HL-60 (cell line): ENCODE measurements at regions not wholly inside any gene's neighbourhood (a gene's known extent, or its start where the extent isn't known, plus 50 kb on each side); places are given as distances from the start of the nearest gene placed in this dataset.

Experiments used
- POLR2AphosphoS5 ChIP-seq: IDR thresholded peaks from 2 replicates; pipeline ENCODE4 v1.6.1; 2012; ENCODE audit warnings: low read depth
- TF ChIP-seq, protein P1 (sequence below): IDR thresholded peaks from one replicate; pipeline ENCODE4 v1.5.1; 2011; ENCODE audit warnings: low read length, control low read depth, inconsistent platforms; ENCODE audit not compliant: insufficient read depth
- TF ChIP-seq, protein P2 (sequence below): IDR thresholded peaks from 2 replicates; pipeline ENCODE4 v1.6.1; 2012; ENCODE audit warnings: low read depth; ENCODE audit not compliant: insufficient replicate concordance

DNA sequence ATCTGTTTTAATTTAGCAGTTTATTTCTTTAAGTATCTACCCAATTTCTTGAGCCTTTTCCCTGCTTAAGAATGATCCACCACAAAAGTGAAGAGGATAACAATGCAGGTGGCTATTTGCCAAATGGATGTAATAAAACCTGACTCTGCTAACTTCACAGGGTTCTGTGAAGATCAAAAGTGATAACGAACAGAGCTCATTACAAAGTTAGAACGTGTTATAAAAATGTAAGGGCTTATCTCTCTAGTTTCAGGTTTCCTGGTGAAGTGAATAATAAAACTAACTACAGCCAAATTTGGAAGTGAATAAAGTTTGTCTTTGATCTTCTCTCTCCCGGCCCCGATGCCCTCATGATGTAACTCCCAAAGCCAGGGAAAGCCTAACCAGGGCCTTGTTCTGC lies 497.9 kb downstream of the SMARCA1 start:
- TF ChIP-seq, protein P1, sequence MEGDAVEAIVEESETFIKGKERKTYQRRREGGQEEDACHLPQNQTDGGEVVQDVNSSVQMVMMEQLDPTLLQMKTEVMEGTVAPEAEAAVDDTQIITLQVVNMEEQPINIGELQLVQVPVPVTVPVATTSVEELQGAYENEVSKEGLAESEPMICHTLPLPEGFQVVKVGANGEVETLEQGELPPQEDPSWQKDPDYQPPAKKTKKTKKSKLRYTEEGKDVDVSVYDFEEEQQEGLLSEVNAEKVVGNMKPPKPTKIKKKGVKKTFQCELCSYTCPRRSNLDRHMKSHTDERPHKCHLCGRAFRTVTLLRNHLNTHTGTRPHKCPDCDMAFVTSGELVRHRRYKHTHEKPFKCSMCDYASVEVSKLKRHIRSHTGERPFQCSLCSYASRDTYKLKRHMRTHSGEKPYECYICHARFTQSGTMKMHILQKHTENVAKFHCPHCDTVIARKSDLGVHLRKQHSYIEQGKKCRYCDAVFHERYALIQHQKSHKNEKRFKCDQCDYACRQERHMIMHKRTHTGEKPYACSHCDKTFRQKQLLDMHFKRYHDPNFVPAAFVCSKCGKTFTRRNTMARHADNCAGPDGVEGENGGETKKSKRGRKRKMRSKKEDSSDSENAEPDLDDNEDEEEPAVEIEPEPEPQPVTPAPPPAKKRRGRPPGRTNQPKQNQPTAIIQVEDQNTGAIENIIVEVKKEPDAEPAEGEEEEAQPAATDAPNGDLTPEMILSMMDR, result no peak
- TF ChIP-seq POLR2AphosphoS5, result no peak
- TF ChIP-seq, protein P2, sequence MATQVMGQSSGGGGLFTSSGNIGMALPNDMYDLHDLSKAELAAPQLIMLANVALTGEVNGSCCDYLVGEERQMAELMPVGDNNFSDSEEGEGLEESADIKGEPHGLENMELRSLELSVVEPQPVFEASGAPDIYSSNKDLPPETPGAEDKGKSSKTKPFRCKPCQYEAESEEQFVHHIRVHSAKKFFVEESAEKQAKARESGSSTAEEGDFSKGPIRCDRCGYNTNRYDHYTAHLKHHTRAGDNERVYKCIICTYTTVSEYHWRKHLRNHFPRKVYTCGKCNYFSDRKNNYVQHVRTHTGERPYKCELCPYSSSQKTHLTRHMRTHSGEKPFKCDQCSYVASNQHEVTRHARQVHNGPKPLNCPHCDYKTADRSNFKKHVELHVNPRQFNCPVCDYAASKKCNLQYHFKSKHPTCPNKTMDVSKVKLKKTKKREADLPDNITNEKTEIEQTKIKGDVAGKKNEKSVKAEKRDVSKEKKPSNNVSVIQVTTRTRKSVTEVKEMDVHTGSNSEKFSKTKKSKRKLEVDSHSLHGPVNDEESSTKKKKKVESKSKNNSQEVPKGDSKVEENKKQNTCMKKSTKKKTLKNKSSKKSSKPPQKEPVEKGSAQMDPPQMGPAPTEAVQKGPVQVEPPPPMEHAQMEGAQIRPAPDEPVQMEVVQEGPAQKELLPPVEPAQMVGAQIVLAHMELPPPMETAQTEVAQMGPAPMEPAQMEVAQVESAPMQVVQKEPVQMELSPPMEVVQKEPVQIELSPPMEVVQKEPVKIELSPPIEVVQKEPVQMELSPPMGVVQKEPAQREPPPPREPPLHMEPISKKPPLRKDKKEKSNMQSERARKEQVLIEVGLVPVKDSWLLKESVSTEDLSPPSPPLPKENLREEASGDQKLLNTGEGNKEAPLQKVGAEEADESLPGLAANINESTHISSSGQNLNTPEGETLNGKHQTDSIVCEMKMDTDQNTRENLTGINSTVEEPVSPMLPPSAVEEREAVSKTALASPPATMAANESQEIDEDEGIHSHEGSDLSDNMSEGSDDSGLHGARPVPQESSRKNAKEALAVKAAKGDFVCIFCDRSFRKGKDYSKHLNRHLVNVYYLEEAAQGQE, result no peak
